ENCODE measurements at regions not wholly inside any gene's neighbourhood (a gene's known extent, or its start where the extent isn't known, plus 50 kb on each side); places are given as distances from the start of the nearest gene placed in this dataset.

DNA sequence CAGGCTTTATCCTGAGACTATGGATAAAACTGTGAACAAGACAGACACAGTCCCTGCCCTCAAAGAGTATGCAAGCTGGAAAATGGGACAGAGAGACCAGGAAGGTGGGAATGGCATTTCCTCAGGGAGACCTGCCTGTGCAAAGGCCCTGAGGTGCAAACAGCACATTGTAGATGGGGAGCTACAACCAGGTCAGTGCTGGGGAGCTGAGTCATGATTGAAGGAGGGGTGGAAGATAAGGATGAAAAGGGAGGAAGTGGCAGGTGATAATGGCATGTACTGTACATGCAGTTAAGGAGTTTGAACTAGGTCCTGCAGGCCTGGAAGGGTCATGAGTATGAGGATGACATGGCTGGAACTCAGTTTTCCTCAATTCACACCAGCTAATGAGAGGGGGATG is 75.5 kb upstream of the BOD1 start:
- DNase-seq, result no peak

GRCh38 chr5:173693670-173694069 is 77.2 kb upstream of the BOD1 start:
- no peak for DNase-seq

DNA sequence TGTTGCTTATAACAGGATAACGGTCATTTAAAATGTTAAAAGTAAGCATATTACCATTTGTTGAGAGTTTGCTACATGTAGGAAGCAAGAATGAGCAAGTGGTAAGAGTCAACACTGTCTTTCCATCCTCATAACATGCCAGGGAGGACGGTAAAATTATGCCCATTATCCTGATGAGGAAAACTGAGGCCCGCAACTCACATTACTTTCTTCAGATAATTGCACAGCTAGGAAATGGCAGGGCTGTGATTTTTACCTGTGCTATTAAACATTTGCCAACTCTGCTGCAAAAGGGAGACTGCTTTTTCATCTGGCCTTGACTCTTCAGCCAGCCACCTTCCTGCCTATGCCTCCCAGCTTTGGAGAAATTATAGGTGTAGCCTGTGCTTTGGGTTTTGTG is 79.8 kb upstream of the BOD1 start:
- no peak for DNase-seq

DNA sequence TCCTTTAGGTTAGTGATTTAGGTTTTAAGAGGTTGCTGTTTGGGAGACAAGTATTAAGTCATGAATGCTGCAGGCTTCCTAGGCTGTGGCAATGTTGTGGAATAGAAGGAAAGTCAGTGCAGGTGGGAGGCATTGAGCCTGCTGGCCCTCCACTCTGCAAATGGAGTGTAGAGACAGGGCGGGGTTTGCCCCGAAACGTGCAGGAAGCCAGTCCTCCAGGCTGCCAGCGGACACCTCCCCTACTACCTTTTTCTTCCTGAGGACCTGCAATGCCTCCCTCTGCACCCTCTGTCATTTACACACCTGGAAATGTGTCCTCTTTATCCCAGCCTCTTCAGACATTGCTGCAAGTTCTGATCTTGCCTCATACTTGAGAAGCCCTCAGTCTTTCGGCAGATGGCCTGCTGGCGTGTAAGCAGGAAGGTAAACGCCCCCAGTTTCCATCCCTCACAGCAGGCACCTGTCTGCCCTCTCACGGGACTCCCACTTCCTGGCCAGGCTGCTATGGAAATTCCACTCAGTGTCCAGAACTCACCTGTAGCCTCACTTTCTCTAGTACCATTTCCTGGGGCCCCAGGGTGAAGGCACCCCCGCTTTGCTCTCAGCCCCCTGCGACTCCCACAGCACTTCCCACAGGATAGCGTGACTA is 81.6 kb upstream of the BOD1 start:
- no peak for DNase-seq

DNA sequence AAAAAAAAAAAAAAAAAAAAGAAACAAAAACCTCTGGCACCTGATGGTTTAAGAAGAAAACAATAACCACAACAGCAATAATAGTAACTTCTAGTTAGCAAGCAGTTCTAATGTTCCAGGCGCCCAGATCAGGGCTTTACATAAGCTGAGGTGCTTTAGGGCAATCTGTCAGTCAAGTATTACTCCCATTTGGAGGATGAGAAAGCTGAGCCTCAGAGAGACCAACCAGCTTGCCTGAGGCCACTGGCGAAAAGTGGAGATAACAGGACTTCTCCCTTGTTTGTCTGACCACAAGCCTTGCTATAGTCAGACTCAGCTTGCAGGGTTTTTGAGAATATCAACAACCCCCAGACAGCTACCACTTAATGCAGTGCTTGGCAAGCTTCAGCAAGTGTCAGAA is 83.5 kb upstream of the BOD1 start:
- no peak for DNase-seq

GRCh38 chr5:173703466-173703865 is 87.0 kb upstream of the BOD1 start:
- no peak for DNase-seq

DNA sequence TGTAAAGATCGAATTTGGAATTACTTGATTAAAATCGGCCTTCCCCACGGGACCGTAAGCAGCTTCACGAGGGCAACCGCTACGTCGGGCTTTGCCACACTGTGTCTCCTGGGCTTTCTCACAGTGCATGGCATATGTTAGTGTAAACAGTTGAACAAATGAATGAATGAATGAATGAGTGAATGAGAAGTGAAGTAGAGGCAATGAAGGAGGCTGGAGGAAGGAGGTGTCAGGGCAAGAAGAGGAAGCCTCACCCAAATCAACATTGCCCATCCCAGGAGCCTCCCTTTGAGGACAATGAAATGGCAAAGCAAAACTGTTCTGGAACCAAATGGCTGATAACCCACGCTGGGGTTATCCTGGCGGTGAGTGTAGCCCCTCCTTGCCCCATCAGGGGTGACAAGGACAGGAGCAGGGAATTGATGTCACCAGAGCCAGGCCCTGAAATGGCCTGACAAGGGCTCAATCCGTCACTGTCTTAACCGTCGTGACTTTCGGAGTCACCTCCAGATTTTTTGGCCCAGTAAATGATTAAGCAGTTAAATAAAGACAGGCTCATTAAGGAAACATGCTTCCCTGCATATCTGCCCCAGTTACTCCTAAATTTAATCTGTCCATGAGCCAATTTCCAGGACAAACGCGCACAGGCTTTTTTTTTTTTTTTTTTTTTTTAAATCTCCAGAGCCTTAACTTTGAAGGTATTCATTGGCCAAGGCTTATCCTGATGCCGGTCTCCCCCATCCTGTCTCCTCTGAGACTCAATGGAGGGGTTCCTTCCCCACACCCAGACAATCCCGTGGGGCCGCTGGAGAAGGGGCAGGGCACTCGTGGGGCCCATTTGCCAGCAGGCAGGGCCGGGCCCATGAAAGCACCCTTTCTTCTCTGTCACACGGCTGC is 88.4 kb upstream of the BOD1 start:
- DNase-seq, result no peak

DNA sequence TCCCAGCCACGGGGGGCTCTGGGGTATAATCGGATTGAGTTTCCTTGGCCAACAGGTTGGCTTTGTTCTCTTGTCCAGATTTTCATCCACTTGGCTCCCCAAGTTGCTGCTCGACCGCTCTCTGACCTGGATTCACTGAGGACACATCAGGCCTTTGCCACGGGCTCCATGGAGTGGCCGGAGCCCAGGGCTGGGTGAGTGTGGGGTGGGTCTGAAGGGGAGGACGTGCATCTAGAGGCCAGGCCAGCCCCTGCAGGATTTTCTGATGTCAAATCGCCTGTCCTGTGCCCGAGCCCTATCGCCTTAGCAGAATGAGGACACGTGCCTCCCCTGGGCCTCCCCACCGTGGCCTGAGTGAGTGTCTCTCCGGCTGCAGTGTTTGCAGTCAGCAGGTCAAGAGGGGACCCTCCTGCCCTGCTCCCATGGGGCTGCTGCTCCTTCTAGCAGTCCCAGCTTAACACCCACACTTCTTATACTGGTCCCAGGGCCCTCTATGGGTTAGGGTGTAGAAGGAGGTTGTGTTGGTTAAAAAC is 89.1 kb upstream of the BOD1 start:
- no peak for DNase-seq

- no peak for DNase-seq
Measured at GRCh38 chr5:173706700-173707099, 90.2 kb upstream of the BOD1 start.

GRCh38 chr5:173707392-173707791 is 90.9 kb upstream of the BOD1 start:
- DNase-seq, result no peak

DNA sequence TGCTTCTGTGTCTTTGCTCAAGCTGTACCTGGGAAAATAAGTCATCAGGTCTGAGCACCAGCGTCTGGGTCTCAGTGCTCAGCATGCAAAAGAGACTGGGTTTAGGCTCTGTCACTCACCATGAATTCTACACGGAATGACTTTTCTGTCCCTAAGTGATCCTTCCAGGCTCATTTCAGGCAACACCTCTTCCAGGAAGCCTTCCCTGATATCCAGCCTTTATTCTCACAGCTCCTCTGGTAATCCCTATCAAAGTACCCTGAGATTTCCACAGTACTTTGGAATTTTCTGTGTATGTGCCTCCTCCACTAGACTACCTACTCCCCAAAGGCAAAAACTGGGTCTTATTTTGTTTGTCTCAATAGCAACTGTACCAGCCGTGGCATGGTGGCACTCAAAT is 92.7 kb upstream of the BOD1 start:
- no peak for DNase-seq

GRCh38 chr5:173709761-173710160 is 93.3 kb upstream of the BOD1 start:
- DNase-seq, result no peak

DNA sequence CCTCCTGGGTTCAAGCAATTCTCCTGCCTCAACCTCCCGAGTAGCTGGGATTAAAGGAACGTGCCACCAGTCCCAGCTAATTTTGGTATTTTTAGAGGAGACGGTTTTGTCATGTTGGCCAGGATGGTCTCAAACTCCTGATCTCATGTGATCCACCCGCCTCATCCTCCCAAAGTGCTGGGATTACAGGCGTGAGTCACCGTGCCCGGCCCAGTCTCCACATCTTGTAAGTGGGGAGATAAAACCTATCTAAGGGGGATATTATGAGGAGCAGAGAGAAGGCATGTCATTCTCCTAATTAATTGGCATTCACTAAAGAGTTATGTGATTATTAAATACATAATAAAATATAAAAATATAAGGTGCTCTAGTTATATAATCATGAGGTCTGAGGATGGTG is 94.1 kb upstream of the BOD1 start:
- no peak for DNase-seq

GRCh38 chr5:173711466-173711865 is 95.0 kb upstream of the BOD1 start:
- DNase-seq, result no peak

DNA sequence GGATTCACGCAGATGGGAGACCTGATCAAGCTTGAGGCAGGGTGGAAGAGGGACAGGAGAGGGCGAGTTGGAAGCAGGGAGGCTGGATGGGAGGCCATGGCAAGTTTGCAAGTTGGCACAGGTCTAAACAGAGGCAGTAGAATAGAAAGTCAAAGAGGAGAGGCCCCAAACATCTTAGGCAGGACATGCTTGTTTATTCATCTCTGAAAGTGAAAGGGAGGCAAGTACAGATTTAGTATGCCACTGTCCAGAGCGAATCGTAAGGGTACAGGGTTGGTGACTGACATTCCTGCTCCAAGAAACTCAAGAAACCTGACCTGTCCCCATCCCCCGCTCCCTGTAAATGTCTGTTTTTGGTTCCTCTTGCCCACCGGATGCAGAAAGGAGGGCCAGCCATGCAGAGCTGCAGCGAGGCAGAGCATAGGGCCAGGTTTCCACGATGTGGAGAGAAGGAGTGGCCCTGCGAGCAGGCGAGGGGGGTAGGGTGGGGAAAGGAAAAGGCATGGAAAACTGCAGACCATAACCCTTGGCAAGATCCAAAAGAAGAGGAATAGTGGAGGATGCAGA is 96.2 kb upstream of the BOD1 start:
- no peak for DNase-seq

DNA sequence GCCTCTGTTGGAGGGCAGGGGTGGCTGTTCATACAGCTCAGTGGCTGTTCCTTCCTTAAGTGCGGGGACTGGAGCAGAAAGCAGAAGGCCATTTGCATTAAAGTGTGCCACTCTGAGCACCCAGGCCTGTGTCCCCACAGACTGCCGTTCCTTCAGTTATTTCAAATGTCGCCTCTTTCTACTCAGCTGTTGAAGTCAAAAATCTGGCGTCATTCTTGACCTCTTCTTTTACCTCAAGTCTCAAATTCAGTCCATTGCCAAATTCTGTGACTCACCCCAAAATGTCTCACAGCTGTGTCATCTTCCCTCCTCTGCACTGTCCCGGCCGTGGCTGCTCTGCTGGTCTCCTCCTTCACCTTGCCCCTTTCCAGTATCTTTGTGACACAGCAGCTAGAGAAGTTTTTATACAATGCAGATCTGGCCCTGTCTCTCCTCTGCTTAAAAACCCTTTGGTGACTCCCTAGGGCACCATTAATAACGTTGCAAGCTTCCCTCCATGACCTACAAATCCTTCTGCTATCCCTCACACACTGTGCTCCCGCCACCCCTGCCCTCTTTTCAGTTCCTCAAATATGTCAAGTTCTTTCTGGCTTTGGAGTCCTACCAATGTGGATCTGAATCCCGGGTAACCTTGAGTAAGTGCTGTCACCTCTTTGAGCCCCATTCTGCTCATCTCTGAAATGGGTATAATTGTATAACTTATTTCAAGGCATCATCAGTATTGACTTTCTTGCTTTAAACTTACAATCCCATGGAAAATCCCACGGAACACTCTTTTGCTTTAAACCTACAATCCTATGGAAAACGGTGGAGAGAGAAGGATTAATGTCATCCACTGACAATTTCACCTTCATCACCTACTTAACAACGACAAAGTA is 98.3 kb upstream of the BOD1 start:
- DNase-seq, result no peak

GRCh38 chr5:173715607-173716006 is 99.2 kb upstream of the BOD1 start:
- no peak for DNase-seq

DNA sequence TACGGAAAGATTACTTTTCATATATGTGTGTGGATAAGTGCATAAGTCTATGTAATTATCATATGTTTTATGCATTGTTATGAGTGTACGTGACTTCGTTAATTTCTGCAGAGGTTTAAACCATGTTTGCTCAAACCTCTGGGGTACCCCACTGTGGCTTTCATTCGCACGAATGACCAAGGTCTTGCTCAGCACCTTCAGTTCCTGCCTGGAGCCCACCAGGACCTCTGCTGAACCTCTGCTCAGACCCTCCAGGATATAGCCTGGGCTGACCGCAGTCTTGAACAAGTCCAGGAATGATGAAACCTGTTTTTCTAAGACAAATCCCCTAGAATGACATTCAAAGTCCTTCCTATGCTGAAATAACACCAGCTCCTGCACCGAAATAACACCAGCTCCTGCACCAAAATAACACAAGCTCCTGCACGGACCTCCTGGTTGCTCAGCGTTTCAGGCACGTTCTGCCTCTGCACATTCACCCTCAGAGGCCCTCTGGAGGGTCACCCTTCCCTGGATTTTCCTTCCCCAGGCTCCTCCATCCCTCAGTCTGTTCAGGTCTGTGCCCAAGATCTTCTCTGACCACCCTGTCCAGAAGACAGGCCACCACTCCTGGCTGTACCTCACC is 99.7 kb upstream of the BOD1 start:
- no peak for DNase-seq

GRCh38 chr5:173717959-173718358 is 101.5 kb upstream of the BOD1 start:
- DNase-seq, result no peak

DNA sequence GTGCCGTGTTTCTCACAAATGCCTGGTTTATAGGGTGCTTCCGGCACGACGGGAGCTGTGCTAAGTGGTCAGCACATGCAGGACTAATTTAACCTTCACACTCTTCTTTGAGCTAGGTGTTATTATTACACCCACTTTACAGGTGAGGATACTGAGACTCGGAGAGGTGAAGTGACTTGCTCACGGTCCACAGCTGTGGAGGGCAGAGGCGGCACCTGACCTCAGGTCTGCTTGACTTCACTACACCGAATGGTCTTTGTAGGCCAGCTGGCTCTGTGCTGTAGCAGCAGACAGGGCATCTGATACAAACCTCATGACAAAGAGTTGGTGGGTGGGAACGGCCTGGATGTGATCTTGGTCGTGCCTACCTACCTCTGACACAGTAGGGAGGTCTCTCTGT is 102.0 kb upstream of the BOD1 start:
- no peak for DNase-seq

- DNase-seq, result no peak
Measured at GRCh38 chr5:173719731-173720082, 103.3 kb upstream of the BOD1 start.

DNA sequence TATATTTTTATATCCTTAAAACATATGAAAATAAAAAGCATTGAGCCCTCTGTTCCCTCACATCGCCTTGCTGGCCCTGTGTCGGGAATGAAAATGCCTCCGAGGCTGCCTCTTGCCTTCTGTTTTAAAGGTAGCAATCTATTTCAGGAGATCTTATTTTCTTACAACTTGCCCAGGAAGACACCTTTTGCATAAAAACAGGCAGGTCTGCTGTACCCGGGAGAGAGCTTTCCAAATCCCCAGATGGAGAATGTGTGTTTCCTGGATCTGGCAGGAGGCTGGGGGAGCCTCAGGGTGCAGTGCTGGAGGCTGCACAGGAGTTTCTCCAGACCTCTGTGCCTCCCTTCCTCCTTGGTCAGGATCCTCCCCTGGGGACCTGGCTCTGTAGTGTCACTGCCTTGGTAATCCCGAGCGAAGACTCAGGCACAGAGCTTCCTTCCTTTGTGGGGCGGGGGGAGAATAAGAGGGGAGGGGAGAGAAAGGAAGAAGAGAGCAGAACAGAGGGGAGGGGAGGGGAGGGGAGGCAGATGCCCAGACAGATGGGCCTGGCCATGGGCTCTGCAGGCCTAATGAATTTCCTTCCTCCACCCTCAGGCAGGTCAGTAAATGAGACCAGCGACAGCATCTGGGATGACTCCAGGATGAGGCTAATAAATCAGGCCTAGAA is 104.0 kb upstream of the BOD1 start:
- DNase-seq, result no peak
